Dedifferentiated amniotic fluid mesenchymal stem cell (primary cell): ENCODE measurements at regions not wholly inside any gene's neighbourhood (a gene's known extent, or its start where the extent isn't known, plus 50 kb on each side); places are given as distances from the start of the nearest gene placed in this dataset.

Experiments used
- DNase-seq: peaks from one replicate; pipeline ENCODE4 v3.0.0-alpha.2; 2016; ENCODE audit errors: extremely low spot score

DNA sequence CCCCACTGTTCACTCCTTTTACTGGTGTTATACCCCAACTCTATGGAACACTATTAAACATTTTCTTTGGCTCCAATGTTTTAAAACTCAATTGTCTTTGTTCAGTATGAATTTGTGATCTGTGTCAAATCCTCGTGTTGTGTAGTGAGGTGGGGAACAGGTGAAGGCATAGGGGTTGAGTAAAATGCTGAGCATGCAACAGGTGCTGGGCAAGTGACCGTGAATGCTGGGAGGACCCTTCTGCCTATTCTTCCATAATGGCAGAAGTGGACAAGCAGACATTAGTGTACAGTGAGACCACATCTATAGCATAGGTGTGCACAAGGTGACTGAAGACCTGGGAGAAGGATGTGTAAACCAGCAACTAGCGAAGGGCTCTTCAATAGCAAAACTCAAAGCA lies 1188.0 kb downstream of the UQCRFS1 start:
- no peak for DNase-seq

DNA sequence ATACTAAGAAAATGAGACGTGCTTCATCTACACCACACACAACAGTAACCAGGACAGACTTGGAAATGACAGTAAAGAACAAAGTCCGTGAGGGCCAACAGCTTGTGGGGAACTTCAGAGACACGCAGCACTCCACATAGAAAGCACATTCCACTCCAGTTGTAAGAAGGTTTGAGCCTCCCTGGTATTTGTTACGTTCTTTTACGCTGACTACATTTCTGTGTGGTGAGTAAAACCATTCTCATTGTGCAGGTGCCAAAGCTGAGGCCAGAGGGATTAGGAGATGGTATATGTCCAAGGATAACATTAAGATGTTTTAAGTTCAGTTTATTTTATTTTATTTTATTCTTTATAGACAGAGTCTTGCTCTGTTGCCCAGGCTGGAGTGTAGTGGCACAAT lies 1189.9 kb downstream of the UQCRFS1 start:
- DNase-seq = no peak

DNA sequence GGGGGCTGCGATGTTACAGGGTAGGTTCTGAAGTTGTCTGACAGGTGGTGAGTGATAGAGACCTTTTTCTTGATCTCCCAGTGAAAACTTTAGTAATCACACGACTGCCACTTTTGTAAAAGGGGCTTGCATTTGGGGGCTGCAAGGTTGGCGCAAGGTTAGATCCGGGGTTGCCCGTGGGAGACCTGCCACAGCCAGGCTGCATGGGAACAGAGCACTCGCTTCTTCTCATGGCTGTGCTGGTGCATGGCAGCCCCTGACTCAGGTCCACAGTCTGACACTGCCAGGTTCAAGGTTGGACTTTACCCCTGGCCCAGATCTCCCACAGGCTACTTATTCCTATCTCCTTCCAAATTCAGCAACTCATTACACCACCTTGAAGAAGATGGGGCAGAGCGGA lies 1190.4 kb downstream of the UQCRFS1 start:
- DNase-seq = no peak

DNA sequence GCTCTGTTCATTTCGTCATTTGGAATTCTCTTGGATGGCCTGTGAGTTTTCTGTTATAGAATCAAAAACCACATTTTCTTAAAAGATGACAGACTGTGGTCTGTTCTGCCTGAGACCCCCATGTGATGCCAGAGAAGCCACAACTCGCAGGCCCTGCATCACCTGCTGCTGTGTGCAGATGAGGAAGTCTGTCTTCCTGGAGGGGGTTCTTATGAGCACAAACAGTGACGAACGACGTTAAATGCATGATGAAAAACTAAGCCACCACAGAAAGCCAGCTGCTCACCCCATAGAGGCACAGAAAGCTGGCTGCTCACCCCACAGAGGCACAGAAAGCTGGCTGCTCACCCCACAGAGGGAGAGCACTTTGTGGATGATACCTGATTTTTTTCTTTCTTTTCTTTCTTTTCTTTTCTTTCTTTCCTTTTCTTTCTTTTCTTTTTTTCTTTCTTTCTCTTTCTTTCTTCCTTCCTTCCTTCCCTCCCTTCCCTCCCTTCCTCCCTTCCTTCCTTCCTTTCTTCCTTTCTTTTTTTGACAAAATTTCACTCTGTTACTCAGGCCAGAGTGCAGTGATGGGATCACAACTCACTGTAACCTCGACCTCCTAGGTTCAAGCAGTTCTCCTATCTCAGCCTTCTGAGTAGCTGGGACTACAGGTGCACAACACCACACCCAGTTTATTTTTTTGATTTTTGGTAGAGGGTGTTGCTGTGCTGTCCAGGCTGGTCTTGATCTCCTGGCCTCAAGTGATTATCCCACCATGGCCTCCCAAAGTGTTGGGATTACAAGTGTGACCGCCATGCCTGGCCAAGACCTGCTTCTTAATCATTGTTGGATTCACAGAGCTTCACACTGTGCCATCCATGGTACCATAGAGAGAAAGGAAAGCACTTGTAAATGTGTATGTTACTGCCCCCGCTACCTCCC lies 1191.4 kb downstream of the UQCRFS1 start:
- no peak for DNase-seq

DNA sequence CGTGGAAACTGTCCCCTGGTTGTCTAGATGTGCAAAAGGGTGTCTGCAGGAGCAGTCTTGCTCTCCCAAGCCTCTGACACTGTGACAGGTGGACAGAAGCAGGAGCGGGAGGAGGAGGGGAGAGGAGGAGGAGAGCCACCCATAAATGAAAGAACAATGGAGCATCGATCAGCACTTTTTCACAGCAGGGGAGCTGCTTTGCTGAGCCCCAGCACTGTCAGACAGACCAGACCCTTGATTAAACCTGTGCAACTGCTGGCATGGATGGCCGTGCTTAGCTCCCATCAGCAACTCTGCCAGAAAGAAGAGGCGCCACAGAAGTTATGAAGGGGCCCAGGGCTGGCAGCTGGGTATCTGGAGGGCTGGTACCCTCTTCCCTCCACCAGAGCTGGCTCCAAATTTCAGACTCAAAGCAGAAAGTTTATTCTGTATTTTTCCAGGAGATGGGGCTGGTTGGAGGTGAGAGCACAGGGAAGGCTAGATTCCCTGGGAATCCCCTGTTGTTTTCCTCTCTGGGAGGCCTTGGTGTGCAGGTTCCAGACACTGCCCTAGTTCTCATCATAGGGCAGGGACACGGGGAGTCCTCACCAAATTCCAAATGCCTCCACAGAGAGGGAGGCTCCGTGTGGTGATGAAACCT lies 1192.2 kb downstream of the UQCRFS1 start:
- DNase-seq = no peak

DNA sequence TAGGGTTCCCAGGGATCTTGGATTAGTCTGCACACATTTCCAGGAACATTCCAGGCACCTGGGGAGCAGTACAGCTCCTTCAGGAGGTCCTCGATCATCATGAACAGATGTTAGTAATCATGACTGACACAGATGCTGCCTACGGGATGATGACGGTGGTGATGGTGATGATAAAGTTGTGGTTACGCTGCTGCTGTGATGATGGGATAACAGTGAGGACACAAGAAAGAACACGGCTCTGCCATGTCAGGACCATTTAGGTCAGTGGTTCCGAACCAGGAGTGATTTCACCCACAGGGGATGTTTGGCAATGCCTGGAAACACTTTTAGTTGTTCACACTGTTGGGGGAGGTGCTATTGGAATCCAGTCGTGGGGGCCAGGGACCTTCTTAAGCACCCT lies 1193.0 kb downstream of the UQCRFS1 start:
- DNase-seq = no peak

DNA sequence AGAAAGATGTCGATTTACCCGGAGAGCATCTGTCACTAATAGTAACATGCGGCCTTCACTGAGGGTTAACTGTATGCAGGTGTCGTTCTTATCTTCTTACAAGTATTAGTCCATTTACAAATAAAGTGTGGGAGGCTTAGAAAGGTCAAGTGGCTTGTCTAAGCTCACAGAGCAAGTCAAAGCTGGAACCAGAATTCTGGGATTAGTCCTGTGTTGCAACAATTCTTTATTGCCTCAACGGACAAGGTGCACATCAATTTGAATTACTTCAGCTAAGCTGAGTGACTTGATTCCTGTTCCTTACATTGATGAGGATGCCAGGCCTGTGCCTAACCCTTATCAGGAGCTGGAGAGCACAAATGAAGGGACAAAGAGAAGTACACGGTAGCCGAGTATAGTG lies 1193.6 kb downstream of the UQCRFS1 start:
- DNase-seq = no peak

DNA sequence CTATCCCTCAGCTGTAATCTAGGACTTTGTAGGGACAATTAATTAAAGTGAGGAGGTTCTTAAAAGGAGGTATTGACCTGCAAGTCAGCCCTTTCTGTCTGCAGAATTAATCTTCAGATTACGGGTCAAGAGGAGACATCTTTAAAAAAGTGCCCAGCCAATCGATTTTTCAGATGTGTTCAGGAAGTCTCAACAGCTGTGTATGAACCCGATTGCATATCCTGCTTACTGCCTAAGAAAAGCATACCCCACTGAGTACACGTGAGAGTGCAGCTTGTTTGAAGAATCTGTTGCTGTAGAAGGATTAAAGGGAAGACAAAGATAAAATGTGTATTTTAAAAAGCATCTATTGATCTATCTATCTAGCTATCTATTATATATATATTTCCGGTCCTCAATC lies 1194.5 kb downstream of the UQCRFS1 start:
- DNase-seq = no peak

DNA sequence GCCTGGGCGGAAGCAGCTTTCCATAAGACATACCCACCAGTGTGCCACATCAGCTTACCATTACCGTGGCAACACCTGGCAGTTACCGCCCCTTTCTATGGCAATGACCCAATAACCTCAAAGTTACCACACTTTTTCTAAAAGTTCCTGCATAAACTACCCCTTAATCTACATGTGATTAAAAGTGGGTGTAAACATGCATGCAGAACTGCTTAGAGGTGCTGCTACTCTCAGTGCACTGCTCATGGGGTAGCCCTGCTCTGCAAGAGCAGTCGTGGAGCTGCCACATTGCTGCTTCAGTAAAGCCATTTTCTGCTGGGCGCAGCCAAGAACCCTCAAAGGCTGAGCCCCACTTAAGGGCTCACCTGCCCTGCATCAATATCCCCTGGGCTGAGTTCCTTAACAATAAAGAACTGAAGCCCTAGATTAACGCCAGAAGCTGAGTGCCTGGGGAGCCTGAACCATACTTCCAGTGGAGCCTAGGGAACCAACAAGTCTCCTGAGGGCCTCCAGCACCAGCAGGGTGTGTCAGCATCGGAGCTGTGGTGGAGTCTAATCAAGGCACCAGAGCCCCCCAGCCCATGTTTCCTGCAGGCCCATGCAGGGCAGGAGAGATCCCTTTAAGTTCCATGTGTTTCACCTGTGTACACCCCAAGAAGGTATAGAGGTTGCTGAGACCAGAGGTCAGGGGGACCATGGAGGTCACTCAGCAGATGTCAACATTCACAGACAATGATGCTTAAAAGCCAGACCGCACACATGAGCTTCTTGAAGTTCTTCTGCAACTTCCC lies 1198.1 kb downstream of the UQCRFS1 start:
- no peak for DNase-seq

DNA sequence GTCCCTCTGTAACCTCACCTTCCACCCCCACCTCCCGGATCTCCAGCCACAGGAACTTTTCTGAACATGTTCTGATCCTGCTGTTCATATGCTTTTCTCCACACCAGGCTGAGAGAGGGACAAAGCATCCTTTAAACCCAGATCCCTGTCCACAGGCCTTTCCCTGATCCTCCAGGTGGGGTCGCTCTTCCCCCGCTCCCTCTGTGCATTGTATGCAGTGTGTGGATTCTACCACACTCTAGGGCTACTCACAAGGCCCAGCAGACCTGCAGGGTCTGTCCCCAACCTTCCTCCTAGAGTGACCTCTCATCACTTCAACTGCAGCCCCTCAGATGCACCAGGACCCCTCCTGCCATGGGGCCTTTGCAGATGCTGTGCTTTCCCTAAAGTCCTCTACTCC lies 1200.6 kb downstream of the UQCRFS1 start:
- DNase-seq = no peak

DNA sequence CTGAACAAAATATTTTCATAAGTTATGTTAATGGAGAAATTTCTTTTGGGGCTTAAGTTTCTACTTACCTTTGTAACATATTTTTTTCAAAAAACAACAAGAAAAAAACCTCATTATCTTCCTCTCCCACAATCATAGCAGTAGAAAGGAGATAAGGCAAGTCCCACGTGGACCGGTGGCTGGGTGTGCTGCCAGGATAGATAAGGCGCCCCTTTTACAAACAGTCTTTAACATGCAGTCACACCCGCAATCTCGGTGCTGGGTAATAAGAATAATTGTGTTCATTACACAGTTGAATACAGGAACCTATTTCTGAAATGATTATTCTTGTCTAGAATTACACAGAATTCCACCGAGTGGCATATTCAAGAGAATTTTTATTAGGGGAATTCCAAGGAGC lies 1202.3 kb downstream of the UQCRFS1 start:
- DNase-seq = no peak

DNA sequence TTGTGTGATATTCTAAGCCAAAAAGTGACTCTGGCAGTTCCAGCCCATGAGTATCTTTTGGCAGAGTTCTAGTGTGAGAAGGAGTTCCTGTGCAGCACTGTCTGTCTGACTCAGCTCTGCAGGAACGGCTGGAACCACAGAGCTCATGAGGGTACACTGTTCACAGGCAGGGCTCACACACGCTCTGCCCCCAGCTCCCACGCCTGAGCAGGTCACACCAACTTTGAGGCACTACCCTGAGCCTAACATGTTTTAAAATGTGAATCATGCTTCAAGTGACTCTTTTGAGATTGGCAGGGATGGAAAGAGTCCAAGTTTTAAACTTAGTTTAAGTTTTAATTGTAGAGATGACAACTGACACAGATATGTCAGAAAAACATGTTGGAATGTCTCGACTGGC lies 1203.3 kb downstream of the UQCRFS1 start:
- no peak for DNase-seq

DNA sequence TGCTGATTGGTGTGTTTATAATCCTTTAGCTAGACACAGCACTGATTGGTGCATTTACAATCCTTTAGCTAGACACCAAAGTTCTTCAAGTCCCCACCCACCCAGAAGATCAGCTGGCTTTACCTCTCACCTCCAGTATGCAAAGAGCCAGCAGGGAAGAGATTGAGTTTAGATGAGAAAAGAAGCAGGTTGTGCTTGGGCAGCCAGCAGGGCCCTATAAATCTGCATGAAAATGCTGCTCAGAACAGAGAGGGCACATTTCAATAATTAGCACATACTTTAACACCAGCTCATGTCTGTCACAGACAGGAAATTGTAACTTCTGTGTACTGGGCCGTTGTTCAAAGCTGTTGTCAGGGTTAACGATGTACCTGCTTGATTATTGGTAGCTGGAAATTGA lies 1204.3 kb downstream of the UQCRFS1 start:
- DNase-seq = no peak

DNA sequence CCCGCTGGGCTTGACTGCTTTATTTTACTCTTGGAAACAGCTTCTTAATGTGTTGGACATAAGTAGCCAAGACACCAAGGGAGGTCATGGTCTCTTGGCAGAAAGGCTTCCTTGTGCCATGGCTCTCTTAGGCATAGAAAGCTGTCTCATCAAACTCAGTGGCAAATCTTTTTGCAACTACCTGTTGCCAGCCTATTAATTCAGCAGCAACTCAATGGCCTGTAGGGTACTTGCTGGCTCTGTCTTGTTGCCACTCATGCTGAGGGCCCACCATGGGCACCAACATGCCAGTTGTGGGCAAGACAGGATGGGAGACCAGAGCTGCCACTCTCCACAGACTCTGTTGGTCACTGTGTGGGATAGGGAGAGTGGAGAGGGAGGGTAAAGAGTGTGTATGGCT lies 1209.4 kb downstream of the UQCRFS1 start:
- no peak for DNase-seq

DNA sequence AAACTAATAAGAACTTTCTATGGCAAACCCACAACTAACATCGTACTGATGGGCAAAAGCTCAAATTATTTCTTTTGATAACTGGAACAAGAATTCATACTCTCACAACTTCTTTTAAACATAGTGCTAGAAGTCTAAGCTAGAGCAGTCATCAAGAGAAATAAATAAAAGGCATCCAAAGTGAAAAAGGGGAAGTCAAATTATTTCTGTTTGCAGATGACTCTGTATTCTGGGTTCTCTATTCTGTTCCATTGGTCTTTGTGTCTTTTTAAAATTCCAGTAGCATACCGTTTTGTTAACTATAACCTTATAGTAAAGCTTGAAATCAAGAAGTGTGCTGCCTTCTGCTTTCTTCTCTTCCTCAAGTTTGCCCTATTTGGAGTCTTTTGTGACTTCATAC lies 1215.9 kb downstream of the UQCRFS1 start:
- DNase-seq = no peak

DNA sequence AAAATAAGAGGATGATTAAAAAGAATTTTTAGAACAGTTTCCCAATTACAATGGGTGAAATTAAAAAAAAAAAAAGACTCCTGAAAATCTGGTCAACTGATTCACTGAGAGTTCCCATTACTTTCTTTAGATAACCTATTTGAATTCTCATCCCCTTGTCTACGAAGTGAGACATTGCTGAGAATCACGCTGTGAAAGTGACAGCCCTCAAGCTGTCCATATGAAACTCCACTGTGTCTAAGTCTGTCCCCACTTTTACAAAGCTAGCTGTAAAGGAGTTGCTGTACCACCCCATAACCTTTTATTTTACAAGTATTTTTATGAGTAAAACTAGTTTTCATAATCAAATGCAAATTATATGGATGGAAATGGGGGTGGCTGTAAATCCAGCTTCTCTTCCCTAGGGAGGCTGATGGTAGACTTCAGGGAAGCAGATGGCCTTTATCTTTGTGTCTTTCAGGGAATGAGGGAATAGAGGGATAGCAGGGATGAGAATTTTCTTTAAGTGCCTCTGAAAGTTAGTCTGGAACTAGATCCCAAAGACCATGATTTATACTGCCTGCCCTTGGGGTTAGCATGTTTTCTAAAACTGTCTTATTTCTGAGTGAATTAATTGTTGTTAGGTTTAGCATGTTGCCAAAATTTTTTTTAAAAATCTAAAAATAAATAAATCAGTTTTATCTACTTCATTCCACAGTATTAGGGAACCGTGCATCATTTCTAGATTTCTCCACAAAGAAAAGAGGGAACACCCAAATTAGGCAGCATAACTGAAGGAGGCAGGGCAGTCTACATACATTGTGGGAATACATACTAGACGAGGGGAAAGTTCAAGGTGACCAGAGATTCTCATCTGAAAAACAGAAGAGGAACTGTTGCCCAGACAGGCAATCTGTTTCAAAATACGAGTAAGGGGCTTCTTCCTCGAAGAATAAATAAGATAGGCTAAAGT lies 1219.1 kb downstream of the UQCRFS1 start:
- no peak for DNase-seq

DNA sequence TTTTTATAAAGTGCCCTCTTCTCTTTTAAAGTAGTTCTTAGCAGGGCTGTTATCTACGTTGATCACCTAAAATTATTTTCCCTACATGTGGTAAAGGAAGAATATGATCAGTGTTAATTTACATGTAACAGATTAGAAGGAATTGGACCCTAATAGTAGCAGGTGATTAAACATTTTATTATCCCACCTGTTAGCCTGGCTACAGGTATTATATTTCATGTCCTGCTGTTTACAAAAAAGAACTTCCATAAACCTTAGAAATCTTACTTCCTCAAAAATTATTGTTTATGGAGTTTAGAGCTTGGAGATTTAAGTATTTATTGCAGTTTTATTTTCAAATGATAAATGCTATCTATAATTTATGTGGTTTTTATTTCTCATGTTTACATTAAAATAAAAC lies 1226.7 kb downstream of the UQCRFS1 start:
- no peak for DNase-seq

DNA sequence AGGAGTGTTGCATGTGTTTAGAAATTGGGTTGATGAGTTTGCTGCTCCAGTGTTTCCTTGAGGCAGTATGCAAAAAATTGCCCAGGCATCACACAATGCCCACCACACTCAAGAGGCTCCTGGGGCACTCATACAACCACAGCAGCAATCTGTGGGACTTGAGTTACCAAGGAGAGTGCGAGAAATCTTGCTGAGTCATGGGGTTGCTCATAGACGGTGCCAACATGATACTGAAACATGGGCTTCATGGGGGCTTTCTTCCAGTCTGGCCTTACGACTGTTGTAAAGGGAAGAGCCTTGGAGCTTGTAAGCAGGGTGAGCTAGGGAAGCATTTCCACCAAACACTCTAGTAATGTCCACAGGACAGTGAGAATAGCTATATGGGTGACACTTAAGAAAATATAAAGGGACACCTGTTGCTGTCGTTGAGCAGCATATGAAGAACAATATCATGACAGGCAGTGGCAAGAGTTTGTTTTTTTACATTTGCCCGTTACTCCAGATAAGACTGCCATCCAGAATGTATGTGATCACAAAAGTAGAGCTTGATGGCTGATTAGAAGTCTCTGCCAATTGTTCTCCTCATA lies 1237.4 kb downstream of the UQCRFS1 start:
- DNase-seq = no peak

DNA sequence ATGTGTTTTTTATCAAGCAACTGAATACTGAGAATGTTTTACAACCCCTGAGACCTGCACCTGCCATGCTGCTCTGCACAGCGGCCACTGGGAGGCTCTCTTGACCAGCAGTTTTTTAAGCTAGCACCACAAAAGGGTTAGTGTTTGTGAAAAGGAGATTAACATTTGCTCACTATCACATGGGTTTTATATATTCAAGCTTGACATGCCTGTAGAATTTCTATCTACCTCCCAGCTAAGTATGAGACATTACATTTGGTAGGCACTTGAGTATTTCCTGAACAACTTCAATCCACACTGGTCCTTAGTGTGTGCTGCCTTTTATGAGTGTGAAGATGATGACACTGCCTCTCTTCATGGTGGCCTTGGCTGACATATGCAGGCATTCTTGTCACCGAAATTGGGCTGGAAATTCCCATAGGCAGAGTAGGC lies 1238.9 kb downstream of the UQCRFS1 start:
- no peak for DNase-seq

DNA sequence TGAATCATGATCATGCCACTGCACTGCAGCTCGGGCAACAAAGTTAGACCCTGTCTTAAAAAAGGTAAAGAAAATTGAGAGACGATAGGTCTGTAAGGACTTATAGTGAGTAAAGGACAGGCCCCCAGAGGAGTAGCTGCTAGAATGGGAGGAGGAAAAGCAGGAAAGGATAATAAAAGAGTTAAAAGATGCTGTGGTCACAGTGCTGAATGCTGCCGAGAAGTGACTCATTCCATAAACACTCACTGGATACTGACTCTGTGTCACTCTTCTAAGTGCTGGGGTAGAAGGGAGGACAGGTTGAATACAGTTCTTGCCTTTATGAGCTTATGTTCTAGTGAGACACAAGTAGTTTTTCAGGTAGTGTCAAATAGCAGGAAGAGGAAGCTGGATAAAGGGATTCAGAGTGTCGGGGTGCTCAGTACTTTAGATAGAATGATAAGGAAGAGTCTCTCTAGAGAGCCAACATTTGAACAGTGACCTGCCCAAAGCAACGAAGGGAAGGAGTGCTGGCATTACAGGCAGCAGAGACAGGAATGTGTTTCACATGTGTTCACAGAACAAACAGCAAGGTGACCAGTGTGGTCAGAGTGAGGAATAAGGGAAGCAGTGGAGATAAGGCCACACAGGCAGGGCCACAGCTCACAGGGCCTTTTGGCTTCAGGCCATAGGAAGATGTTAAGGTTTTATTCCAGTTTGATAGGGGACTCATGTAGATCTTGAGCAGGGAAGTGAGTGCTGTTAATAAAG lies 1240.5 kb downstream of the UQCRFS1 start:
- no peak for DNase-seq
